Gastrocnemius medialis (tissue), 4 donors: ENCODE measurements at regions not wholly inside any gene's neighbourhood (a gene's known extent, or its start where the extent isn't known, plus 50 kb on each side); places are given as distances from the start of the nearest gene placed in this dataset.

Source experiments
- ATAC-seq, 2 donors: fragments of 150-250 bp; one replicate each; pipeline ENCODE4 v1.9.1; 2016
- DNase-seq, 2 donors: peaks; one replicate each; pipeline ENCODE4 v3.0.0-alpha.2; 2019
- H3K27ac ChIP-seq, 4 donors: fragments of 200-600 bp; sonication (generic); 1 replicate in 1 of 4; 2 replicates in 3 of 4; pipeline ENCODE4 v1.5.1; 2016 to 2018; ENCODE audit warnings: mild to moderate bottlenecking in 2 of 4, moderate library complexity in 1 of 4
- H3K27me3 ChIP-seq, 3 donors: fragments of 200-600 bp; sonication (generic) in 2 of 3; 1 replicate in 1 of 3; 2 replicates in 2 of 3; pipeline versions ENCODE4 v1.5.1 to v1.6.0; 2016 to 2019; ENCODE audit warnings: mild to moderate bottlenecking in 1 of 3, moderate library complexity in 1 of 3
- H3K36me3 ChIP-seq, 2 donors: fragments of 200-600 bp; sonication (generic) in 1 of 2; one replicate each; pipeline ENCODE4 v1.5.1; 2017 to 2018
- H3K4me1 ChIP-seq, 2 donors: fragments of 200-600 bp; sonication (generic) in 1 of 2; one replicate each; pipeline ENCODE4 v1.5.1; 2016 to 2017; ENCODE audit warnings: mild to moderate bottlenecking in 2 of 2
- H3K4me3 ChIP-seq, 4 donors: fragments of 200-600 bp; sonication (generic) in 3 of 4; 1 replicate in 1 of 4; 2 replicates in 3 of 4; pipeline ENCODE4 v1.5.1; 2016 to 2019; ENCODE audit warnings: mild to moderate bottlenecking in 2 of 4
- H3K9me3 ChIP-seq, 3 donors: fragments of 200-600 bp; sonication (generic) in 2 of 3; 1 replicate in 1 of 3; 2 replicates in 2 of 3; pipeline ENCODE4 v1.5.1; 2016 to 2019
- CTCF ChIP-seq, 5 experiments: fragments of 450-650 bp in 3 of 5; fragments of 200-600 bp in 2 of 5; sonication (generic) in 2 of 5; IDR thresholded peaks in 4 of 5; conservative IDR thresholded peaks in 1 of 5; 1 replicate in 4 of 5; 2 replicates in 1 of 5; pipeline ENCODE4 v1.5.1; 2016 to 2019; ENCODE audit warnings: antibody characterized with exemption in 5 of 5, mild to moderate bottlenecking in 3 of 5, moderate library complexity in 3 of 5
- POLR2A ChIP-seq, 2 donors: fragments of 450-650 bp; IDR thresholded peaks; one replicate each; pipeline ENCODE4 v1.6.1; 2017; ENCODE audit warnings: antibody characterized with exemption in 2 of 2, mild to moderate bottlenecking in 2 of 2, moderate library complexity in 2 of 2
- in situ Hi-C, 4 donors: fragments of 200-750 bp; cut with MboI; loops; one replicate each; pipeline versions ENCODE4 v1.15.0 to v1.8.0; 2017; ENCODE audit warnings: low sequenced_read_pairs in 4 of 4
- intact Hi-C: fragments of 100-400 bp; cut with DNase I; formaldehyde crosslinking; loops from one replicate; pipeline ENCODE4 v1.15.1; 2023; ENCODE audit warnings: low total_unique reads

GRCh38 chr1:38715415-38715814 is 144.2 kb downstream of the RRAGC start:
- Histone ChIP-seq H3K4me3 (no peak overlapping the region), H3K9me3 (no peaks in the 10 kb centered on the region), H3K27ac (no peak overlapping the region), H3K36me3 (no peaks in the 10 kb centered on the region), H3K27me3 (no peaks in the 10 kb centered on the region), H3K4me1 (no peaks in the 10 kb centered on the region)
- DNase-seq (no peak), ATAC-seq (no peak)
- intact Hi-C loops = no loop called here
- TF ChIP-seq CTCF (IDR thresholded peaks at IDR 0.05 in 4 of 5, conservative IDR thresholded peaks at IDR 0.05 in 1 of 5) (no peak), POLR2A (IDR thresholded peaks at IDR 0.05) (no peak)
- in situ Hi-C loops = no loop called here

GRCh38 chr1:38712046-38712445 is 147.5 kb downstream of the RRAGC start:
- intact Hi-C loops (no loop called here), in situ Hi-C loops (no loop called here)
- no peaks in the 10 kb centered on the region for H3K4me1 ChIP-seq
- H3K36me3 ChIP-seq = no peaks in the 10 kb centered on the region
- no peaks in the 10 kb centered on the region for H3K27me3 ChIP-seq
- H3K27ac ChIP-seq = no peak overlapping the region
- H3K9me3 ChIP-seq = no peaks in the 10 kb centered on the region
- no peak overlapping the region for H3K4me3 ChIP-seq
- TF ChIP-seq CTCF (IDR thresholded peaks at IDR 0.05 in 4 of 5, conservative IDR thresholded peaks at IDR 0.05 in 1 of 5) = no peak
- no peak for TF ChIP-seq POLR2A (IDR thresholded peaks at IDR 0.05)
- no peak for DNase-seq
- ATAC-seq = no peak

- Histone ChIP-seq H3K27ac (no peak overlapping the region), H3K36me3 (no peaks in the 10 kb centered on the region), H3K9me3 (no peaks in the 10 kb centered on the region), H3K4me1 (no peaks in the 10 kb centered on the region), H3K27me3 (no peaks in the 10 kb centered on the region), H3K4me3 (no peak overlapping the region)
- ATAC-seq (no peak), DNase-seq (no peak)
- intact Hi-C loops = no loop called here
- in situ Hi-C loops = no loop called here
- TF ChIP-seq POLR2A (IDR thresholded peaks at IDR 0.05) (no peak), CTCF (IDR thresholded peaks at IDR 0.05 in 4 of 5, conservative IDR thresholded peaks at IDR 0.05 in 1 of 5) (no peak)
Observed at GRCh38 chr1:38708701-38709258, 150.8 kb downstream of the RRAGC start.

GRCh38 chr1:38701088-38701487 is 158.5 kb downstream of the RRAGC start:
- ATAC-seq = no peak
- Histone ChIP-seq H3K4me3 (no peak overlapping the region), H3K9me3 (no peaks in the 10 kb centered on the region), H3K27me3 (peaks cover 0 to 2% (median 0%) of the 10 kb centered on the region in 3 donors), H3K27ac (no peak overlapping the region), H3K4me1 (no peaks in the 10 kb centered on the region), H3K36me3 (no peaks in the 10 kb centered on the region)
- intact Hi-C loops (no loop called here), in situ Hi-C loops (no loop called here)
- no peak for DNase-seq
- TF ChIP-seq POLR2A (IDR thresholded peaks at IDR 0.05) (no peak), CTCF (IDR thresholded peaks at IDR 0.05 in 4 of 5, conservative IDR thresholded peaks at IDR 0.05 in 1 of 5) (no peak)

GRCh38 chr1:38700077-38700470 is 159.5 kb downstream of the RRAGC start:
- DNase-seq = no peak
- peaks cover 0 to 2% (median 0%) of the 10 kb centered on the region in 3 donors for H3K27me3 ChIP-seq
- TF ChIP-seq POLR2A (IDR thresholded peaks at IDR 0.05) = no peak
- no peak for TF ChIP-seq CTCF (IDR thresholded peaks at IDR 0.05 in 4 of 5, conservative IDR thresholded peaks at IDR 0.05 in 1 of 5)

More at GRCh38 chr1:38700077-38700470, 159.5 kb downstream of the RRAGC start:
- Histone ChIP-seq H3K4me1 (no peaks in the 10 kb centered on the region), H3K36me3 (no peaks in the 10 kb centered on the region), H3K9me3 (no peaks in the 10 kb centered on the region), H3K4me3 (no peak overlapping the region), H3K27ac (no peak overlapping the region)
- intact Hi-C loops (no loop called here), in situ Hi-C loops (no loop called here)
- no peak for ATAC-seq
